ENCODE measurements at regions not wholly inside any gene's neighbourhood (a gene's known extent, or its start where the extent isn't known, plus 50 kb on each side); places are given as distances from the start of the nearest gene placed in this dataset.

GRCh38 chr2:21650569-21650968 lies 526.8 kb downstream of the TDRD15 start:
- no peak for DNase-seq

- DNase-seq = no peak
These were observed 531.4 kb downstream of the TDRD15 start for GRCh38 chr2:21655136-21655535.

GRCh38 chr2:21656330-21657075 lies 532.7 kb downstream of the TDRD15 start:
- no peak for DNase-seq

GRCh38 chr2:21657445-21657844 lies 533.7 kb downstream of the TDRD15 start:
- no peak for DNase-seq

- no peak for DNase-seq
These were observed 534.5 kb downstream of the TDRD15 start for GRCh38 chr2:21658269-21658668.

GRCh38 chr2:21658907-21659477 lies 535.2 kb downstream of the TDRD15 start:
- no peak for DNase-seq

GRCh38 chr2:21664083-21664482 lies 540.3 kb downstream of the TDRD15 start:
- DNase-seq = no peak

- no peak for DNase-seq
These were observed 543.9 kb downstream of the TDRD15 start for GRCh38 chr2:21667638-21668037.

- DNase-seq = no peak
These were observed 544.4 kb downstream of the TDRD15 start for GRCh38 chr2:21668078-21668710.

- no peak for DNase-seq
These were observed 552.3 kb downstream of the TDRD15 start for GRCh38 chr2:21676041-21676440.

GRCh38 chr2:21676676-21677075 lies 552.9 kb downstream of the TDRD15 start:
- no peak for DNase-seq

- DNase-seq = no peak
These were observed 560.1 kb downstream of the TDRD15 start for GRCh38 chr2:21683838-21684237.

GRCh38 chr2:21687589-21687988 lies 563.8 kb downstream of the TDRD15 start:
- no peak for DNase-seq

GRCh38 chr2:21690005-21690404 lies 566.2 kb downstream of the TDRD15 start:
- no peak for DNase-seq

- DNase-seq = no peak
These were observed 569.3 kb downstream of the TDRD15 start for GRCh38 chr2:21693081-21693480.

GRCh38 chr2:21694079-21694878 lies 570.5 kb downstream of the TDRD15 start:
- no peak for DNase-seq

- DNase-seq = no peak
These were observed 573.1 kb downstream of the TDRD15 start for GRCh38 chr2:21696900-21697299.

- no peak for DNase-seq
These were observed 576.9 kb downstream of the TDRD15 start for GRCh38 chr2:21700644-21701043.

GRCh38 chr2:21710031-21710430 lies 586.3 kb downstream of the TDRD15 start:
- DNase-seq = no peak

- no peak for DNase-seq
These were observed 586.7 kb downstream of the TDRD15 start for GRCh38 chr2:21710496-21710895.

- no peak for DNase-seq
These were observed 592.1 kb downstream of the TDRD15 start for GRCh38 chr2:21715887-21716286.

- DNase-seq = no peak
These were observed 603.3 kb downstream of the TDRD15 start for GRCh38 chr2:21727101-21727500.

- DNase-seq = no peak
These were observed 604.4 kb downstream of the TDRD15 start for GRCh38 chr2:21728133-21728532.

Data from effector CD4-positive, alpha-beta T cell (primary cell).